OCI-LY7 (cell line): ENCODE measurements at regions not wholly inside any gene's neighbourhood (a gene's known extent, or its start where the extent isn't known, plus 50 kb on each side); places are given as distances from the start of the nearest gene placed in this dataset.

ENCODE experiments used
- BruUV-seq: library from RNA; stranded (reverse); fragments of 400-500 nt; replicated peaks from 2 replicates; lab custom pipeline; 2021; lab: Mats Ljungman, UMichigan
- CTCF ChIA-PET: fragments of 300-600 bp; sonication (Branson Sonifier 250); formaldehyde crosslinking; loops from one replicate; lab custom pipeline; 2022; ENCODE audit warnings: antibody characterized with exemption; ENCODE audit not compliant: unreplicated experiment; lab: Charles Lee
- POLR2A ChIA-PET: fragments of 300-600 bp; sonication (Branson Sonifier 250); formaldehyde crosslinking; loops from one replicate; lab custom pipeline; 2022; ENCODE audit warnings: antibody characterized with exemption; lab: Charles Lee
- DNase-seq: peaks from one replicate; pipeline ENCODE4 v3.0.0-alpha.2; 2015; ENCODE audit warnings: low spot score
- H2AFZ ChIP-seq: fragments of 200-600 bp; sonication (generic), shearing (Covaris generic); 2 replicates; pipeline ENCODE4 v1.6.1; 2014; ENCODE audit warnings: mild to moderate bottlenecking, antibody characterized with exemption, low read length, moderate library complexity
- H3K27ac ChIP-seq: fragments of 200-600 bp; sonication (generic); 2 replicates; pipeline ENCODE4 v1.5.1; 2014; ENCODE audit warnings: mixed run types, low read depth, mild to moderate bottlenecking, moderate library complexity, low read length, inconsistent platforms; ENCODE audit not compliant: poor library complexity, severe bottlenecking
- H3K36me3 ChIP-seq: fragments of 200-600 bp; sonication (generic); 2 replicates; pipeline ENCODE4 v1.6.1; 2014; ENCODE audit warnings: mild to moderate bottlenecking, antibody characterized with exemption, low read length, moderate library complexity, mixed read lengths; ENCODE audit not compliant: insufficient read depth
- H3K4me1 ChIP-seq: fragments of 200-600 bp; sonication (generic); 2 replicates; pipeline ENCODE4 v1.5.1; 2014; ENCODE audit warnings: mild to moderate bottlenecking, low read length; ENCODE audit not compliant: insufficient read depth, poor library complexity, severe bottlenecking
- H3K4me2 ChIP-seq: fragments of 200-600 bp; sonication (generic); 2 replicates; pipeline ENCODE4 v1.6.1; 2014; ENCODE audit warnings: mild to moderate bottlenecking, low read length
- H3K4me3 ChIP-seq: fragments of 200-600 bp; sonication (generic); 2 replicates; pipeline ENCODE4 v1.5.1; 2014; ENCODE audit warnings: mild to moderate bottlenecking, low read depth, low read length; ENCODE audit not compliant: poor library complexity, severe bottlenecking
- H3K79me2 ChIP-seq: fragments of 200-600 bp; sonication (generic); 2 replicates; pipeline ENCODE4 v1.6.1; 2016; ENCODE audit warnings: low read depth, mild to moderate bottlenecking, low read length, moderate library complexity, mixed read lengths; ENCODE audit not compliant: insufficient read depth
- H3K9me2 ChIP-seq: fragments of 200-600 bp; sonication (generic); 2 replicates; pipeline ENCODE4 v1.6.1; 2016; ENCODE audit warnings: mild to moderate bottlenecking, low read length, mixed read lengths; ENCODE audit not compliant: insufficient read depth
- H3K9me3 ChIP-seq: fragments of 200-600 bp; sonication (generic); 2 replicates; pipeline ENCODE4 v1.6.1; 2014; ENCODE audit warnings: mild to moderate bottlenecking, mixed run types, low read length, mixed read lengths
- H4K20me1 ChIP-seq: fragments of 200-600 bp; sonication (generic); 2 replicates; pipeline ENCODE4 v1.6.1; 2014; ENCODE audit warnings: mild to moderate bottlenecking, antibody characterized with exemption, low read length, moderate library complexity, mixed read lengths; ENCODE audit not compliant: insufficient read depth
- CTCF ChIP-seq: fragments of 200-600 bp; sonication (generic); conservative IDR thresholded peaks from 2 replicates; pipeline ENCODE4 v1.5.1; 2014; ENCODE audit warnings: mild to moderate bottlenecking, antibody characterized with exemption, low read length, moderate library complexity, mixed read lengths
- EZH2phosphoT487 ChIP-seq: fragments of 200-600 bp; sonication (generic); IDR thresholded peaks from 2 replicates; pipeline ENCODE4 v1.6.1; 2018; ENCODE audit warnings: low read depth, borderline replicate concordance, mild to moderate bottlenecking, mixed run types, antibody characterized with exemption, low read length, moderate library complexity, mixed read lengths
- intact Hi-C: fragments of 100-400 bp; cut with micrococcal nuclease; formaldehyde crosslinking; loops from one replicate; pipeline ENCODE4 v1.10.0; 2022; ENCODE audit not compliant: unreplicated experiment

GRCh38 chr10:4494551-4494950, 331.5 kb upstream of the AKR1E2 start:
- no peaks in the 10 kb centered on the region for H3K36me3 ChIP-seq
- no peaks in the 10 kb centered on the region for H4K20me1 ChIP-seq
- intact Hi-C loops: no loop called here
- H3K9me2 ChIP-seq: no peaks in the 10 kb centered on the region
- TF ChIP-seq EZH2phosphoT487 (no peak), CTCF (no peak)
- no peak overlapping the region for H2AFZ ChIP-seq
- no peaks in the 10 kb centered on the region for H3K9me3 ChIP-seq
- no peak overlapping the region for H3K27ac ChIP-seq
- no peak overlapping the region for H3K4me2 ChIP-seq
- no TSS peak for BruUV-seq
- no peak overlapping the region for H3K4me3 ChIP-seq
- ChIA-PET CTCF (no interaction called here), POLR2A (interaction anchor here (0.5 kb wide), 1 partner anchor 107 kb away, joined by 3 read pairs; no protein-coding TSS in a partner anchor)
- DNase-seq: no peak
- H3K4me1 ChIP-seq: no peaks in the 10 kb centered on the region
- no peaks in the 10 kb centered on the region for H3K79me2 ChIP-seq

GRCh38 chr10:4492202-4492601, 333.8 kb upstream of the AKR1E2 start:
- ChIA-PET POLR2A (no interaction called here), CTCF (no interaction called here)
- no peaks in the 10 kb centered on the region for H3K4me1 ChIP-seq
- no peak overlapping the region for H3K4me3 ChIP-seq
- no peak overlapping the region for H2AFZ ChIP-seq
- no peak overlapping the region for H3K4me2 ChIP-seq
- H3K36me3 ChIP-seq: no peaks in the 10 kb centered on the region
- H3K27ac ChIP-seq: no peak overlapping the region
- no peaks in the 10 kb centered on the region for H3K9me3 ChIP-seq
- no peaks in the 10 kb centered on the region for H3K79me2 ChIP-seq
- no peak for TF ChIP-seq CTCF
- no peak for TF ChIP-seq EZH2phosphoT487
- DNase-seq: no peak
- no peaks in the 10 kb centered on the region for H3K9me2 ChIP-seq
- intact Hi-C loops: no loop called here
- BruUV-seq: no TSS peak
- H4K20me1 ChIP-seq: no peaks in the 10 kb centered on the region

GRCh38 chr10:4488904-4489303, 337.1 kb upstream of the AKR1E2 start:
- H3K9me3 ChIP-seq: no peaks in the 10 kb centered on the region
- H3K79me2 ChIP-seq: no peaks in the 10 kb centered on the region
- no peaks in the 10 kb centered on the region for H3K4me1 ChIP-seq
- H3K27ac ChIP-seq: no peak overlapping the region
- no peak for TF ChIP-seq CTCF
- ChIA-PET CTCF (no interaction called here), POLR2A (no interaction called here)
- no peaks in the 10 kb centered on the region for H3K36me3 ChIP-seq
- no peak overlapping the region for H3K4me2 ChIP-seq
- H4K20me1 ChIP-seq: no peaks in the 10 kb centered on the region
- H2AFZ ChIP-seq: no peak overlapping the region
- BruUV-seq: no TSS peak
- no peaks in the 10 kb centered on the region for H3K9me2 ChIP-seq
- intact Hi-C loops: no loop called here
- no peak for DNase-seq
- no peak overlapping the region for H3K4me3 ChIP-seq
